Fibroblast of skin of back (primary cell): ENCODE measurements at regions not wholly inside any gene's neighbourhood (a gene's known extent, or its start where the extent isn't known, plus 50 kb on each side); places are given as distances from the start of the nearest gene placed in this dataset.

ENCODE experiments used
- DNase-seq: peaks from one replicate; pipeline ENCODE4 v3.0.0-alpha.2; 2013

GRCh38 chr10:8725343-8725742, 670.9 kb downstream of the GATA3 start:
- no peak for DNase-seq

GRCh38 chr10:8726084-8726778, 671.7 kb downstream of the GATA3 start:
- no peak for DNase-seq

GRCh38 chr10:8726779-8727084, 672.2 kb downstream of the GATA3 start:
- no peak for DNase-seq

GRCh38 chr10:8731121-8732095, 676.9 kb downstream of the GATA3 start:
- DNase-seq = no peak

GRCh38 chr10:8738987-8739386, 684.5 kb downstream of the GATA3 start:
- DNase-seq = no peak

GRCh38 chr10:8752146-8752843, 697.8 kb downstream of the GATA3 start:
- DNase-seq = no peak

GRCh38 chr10:8758029-8758428, 703.5 kb downstream of the GATA3 start:
- DNase-seq = no peak

- no peak for DNase-seq
Measured at GRCh38 chr10:8766899-8767298, 712.4 kb downstream of the GATA3 start.

GRCh38 chr10:8767591-8767990, 713.1 kb downstream of the GATA3 start:
- no peak for DNase-seq

GRCh38 chr10:8768341-8768740, 713.9 kb downstream of the GATA3 start:
- no peak for DNase-seq

- DNase-seq = no peak
Measured at GRCh38 chr10:8768852-8769251, 714.4 kb downstream of the GATA3 start.

GRCh38 chr10:8776926-8777622, 722.6 kb downstream of the GATA3 start:
- DNase-seq = no peak

- DNase-seq = no peak
Measured at GRCh38 chr10:8778713-8779112, 724.2 kb downstream of the GATA3 start.

- DNase-seq = no peak
Measured at GRCh38 chr10:8787649-8788048, 733.2 kb downstream of the GATA3 start.

- DNase-seq = no peak
Measured at GRCh38 chr10:8790390-8790789, 735.9 kb downstream of the GATA3 start.

GRCh38 chr10:8794860-8795259, 740.4 kb downstream of the GATA3 start:
- no peak for DNase-seq

GRCh38 chr10:8800426-8800825, 745.9 kb downstream of the GATA3 start:
- no peak for DNase-seq

- DNase-seq = no peak
Measured at GRCh38 chr10:8803992-8804391, 749.5 kb downstream of the GATA3 start.

GRCh38 chr10:8810677-8811076, 756.2 kb downstream of the GATA3 start:
- no peak for DNase-seq

- no peak for DNase-seq
Measured at GRCh38 chr10:8811201-8811600, 756.7 kb downstream of the GATA3 start.

GRCh38 chr10:8815969-8816368, 761.5 kb downstream of the GATA3 start:
- DNase-seq = no peak

GRCh38 chr10:8817299-8817698, 762.8 kb downstream of the GATA3 start:
- no peak for DNase-seq

- DNase-seq = no peak
Measured at GRCh38 chr10:8825611-8826010, 771.1 kb downstream of the GATA3 start.
